NCI-H2171 treated with DMSO at 0.1 percent for 48 hours (cell line): ENCODE measurements at regions not wholly inside any gene's neighbourhood (a gene's known extent, or its start where the extent isn't known, plus 50 kb on each side); places are given as distances from the start of the nearest gene placed in this dataset.
"Not testable (repeated sequence)": the region's sequence is repeated elsewhere in the genome, so short reads cannot be mapped to it uniquely, and the experiment has no call there.

Source experiments
- DNase-seq: peaks from one replicate; lab custom pipeline; 2025; lab: John Stamatoyannopoulos, UW

DNA sequence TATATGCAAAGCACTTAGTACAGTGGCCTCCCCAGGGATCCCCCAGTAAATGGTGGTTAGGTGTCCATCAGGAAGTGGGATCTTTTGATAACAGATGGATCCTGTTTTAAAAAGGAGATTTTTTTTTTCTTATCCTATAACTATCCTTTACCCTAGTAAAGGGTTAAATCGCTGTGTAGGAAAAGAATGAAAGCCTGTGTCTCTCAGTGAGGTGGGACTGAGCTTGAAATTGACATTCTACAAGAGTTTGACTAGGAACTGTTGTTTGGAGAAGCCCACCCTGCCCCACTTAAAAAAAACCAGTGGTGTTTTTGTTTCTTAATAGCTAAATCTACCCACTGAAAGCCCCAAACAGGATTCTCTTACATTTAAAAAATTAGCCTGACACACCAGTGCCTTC, 112.2 kb upstream of the EGLN3 start:
- no peak for DNase-seq

DNA sequence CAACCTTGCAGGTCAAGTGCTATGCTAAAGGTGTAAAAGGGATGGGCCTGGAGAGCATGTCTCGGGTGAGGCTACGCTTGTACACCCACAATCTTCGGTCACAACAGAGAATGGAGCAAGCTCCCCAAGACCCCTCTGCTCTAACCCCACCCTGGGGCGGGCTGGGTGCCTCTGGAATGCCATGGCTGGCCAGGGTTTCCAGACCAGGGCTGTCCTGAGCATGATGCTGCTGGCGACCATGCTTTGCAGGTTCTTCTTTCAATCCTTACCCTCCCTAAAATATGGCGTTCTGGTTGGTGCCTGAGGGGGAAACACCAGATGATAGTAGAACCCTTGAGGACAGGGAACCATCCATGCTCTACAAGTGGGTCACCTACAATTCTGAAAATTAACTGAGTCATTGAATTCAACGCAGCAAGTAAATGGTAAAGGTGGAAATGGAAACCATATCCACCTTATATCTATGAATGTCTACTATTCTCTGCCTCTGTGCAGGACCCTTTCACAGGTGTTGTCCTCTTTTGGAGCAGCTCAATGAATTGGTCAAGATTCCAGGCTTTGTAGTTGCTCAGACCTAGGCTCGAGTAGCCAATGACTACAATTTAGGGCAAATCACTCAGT, 111.6 kb upstream of the EGLN3 start:
- DNase-seq: no peak

DNA sequence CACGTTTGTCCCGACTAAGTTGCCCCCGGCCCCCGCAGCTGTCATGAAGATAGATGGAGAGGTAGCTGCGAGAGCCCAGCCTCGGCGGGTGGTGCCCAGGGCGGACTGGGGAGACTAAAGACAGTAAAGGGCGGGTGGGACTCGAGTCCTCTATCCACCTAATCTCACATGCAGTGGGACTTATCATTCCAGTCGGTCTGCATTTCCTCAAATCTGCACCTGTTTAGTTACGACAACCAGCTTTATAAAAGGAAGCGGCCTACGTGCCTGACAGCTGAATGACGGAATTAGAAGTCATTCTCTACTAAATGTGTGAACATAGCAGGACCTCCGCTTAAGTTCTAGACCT, 109.8 kb upstream of the EGLN3 start:
- no peak for DNase-seq

DNA sequence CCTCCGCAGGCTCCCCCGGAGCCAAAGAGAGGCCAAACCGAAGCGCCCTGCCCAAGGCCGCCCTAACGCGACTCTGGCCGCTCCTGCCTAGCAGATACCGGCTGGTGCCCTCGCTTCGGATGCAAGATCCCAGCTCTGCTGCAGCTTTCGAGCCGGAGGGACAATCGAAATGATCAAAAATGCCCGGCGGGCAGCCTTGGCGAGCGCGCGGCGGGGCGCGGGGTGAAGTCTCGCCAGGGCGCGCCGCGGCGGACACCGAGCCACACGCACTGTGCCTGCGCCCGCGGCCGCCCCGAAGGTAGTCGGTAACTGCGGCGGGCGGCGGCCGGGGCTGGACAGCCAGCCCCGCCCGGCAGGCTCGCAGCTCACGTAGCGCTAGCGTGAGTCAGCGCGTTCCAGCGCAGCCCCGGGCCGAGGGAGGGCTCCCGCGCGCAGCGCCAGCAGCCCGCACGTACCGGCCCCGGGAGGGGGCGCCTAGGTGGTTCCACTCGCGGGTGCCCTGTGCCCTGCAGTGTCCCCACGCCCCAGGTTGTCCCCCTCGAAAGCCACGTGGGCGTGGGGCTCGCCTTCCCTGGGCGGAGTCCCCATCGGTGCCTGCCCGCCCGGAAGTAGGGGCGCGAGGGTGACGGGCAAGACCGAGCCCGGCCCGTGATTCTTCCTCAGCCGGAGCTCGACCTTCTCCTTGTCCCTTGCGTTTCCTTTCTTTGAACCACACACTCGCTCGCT, 109.2 kb upstream of the EGLN3 start:
- peak; percentile 32 for DNase-seq

DNA sequence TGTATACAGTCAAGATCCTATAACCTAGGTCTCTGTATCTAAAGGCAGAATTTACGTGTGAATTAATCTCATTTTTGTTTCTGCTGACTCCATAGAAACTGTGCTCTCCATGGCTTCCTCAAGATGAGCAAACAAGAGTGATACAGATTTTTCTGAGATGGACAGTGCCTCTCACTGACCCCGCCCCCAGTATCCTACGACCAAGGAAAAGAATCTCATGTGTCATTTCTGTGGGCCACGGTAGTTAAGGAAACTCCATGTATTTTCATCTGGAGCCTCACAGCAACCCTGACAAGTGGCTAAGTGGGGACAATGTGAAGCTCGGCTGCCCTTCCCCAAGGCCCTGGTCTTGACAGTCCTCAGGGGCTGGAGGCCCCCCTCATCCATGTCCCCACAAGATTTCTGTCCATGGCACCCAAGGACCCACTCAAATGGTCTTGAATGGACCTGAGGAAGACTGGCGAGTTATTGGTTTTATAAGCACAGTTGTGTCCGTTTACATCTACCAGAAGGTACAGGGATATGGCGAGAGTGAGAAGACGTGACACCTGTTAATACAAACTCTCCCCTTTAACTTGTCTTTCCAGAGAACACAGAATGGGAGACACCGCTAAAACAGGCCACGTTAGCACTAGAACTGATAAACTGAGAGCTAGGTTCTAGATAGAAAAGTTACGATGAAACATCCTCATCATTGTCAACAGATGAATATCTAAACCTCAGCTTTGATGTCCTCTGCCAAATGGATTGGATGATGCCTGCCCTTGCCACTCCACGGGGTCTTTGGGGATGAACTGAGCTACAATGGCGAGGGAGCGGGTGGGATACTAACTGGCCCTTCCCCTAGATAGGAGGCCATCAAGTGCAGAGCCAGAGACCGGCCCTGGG, 108.4 kb upstream of the EGLN3 start:
- DNase-seq: no peak

DNA sequence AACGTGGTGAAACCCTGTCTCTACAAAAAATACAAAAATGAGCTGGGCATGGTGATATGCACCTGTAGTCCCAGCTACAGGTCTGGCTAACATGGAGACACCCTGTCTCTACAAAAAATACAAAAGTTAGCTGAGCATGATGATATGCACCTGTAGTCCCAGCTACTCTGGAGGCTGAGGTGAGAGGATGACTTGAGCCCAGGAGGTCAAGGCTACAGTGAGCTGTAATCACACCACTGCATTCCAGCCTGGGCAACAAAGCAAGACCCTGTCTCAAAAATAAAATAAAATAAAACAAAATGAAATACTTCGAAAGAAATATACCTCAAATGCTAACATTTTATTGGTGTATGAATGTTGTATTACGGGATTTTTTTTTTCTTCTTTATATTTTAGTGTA, 107.6 kb upstream of the EGLN3 start:
- DNase-seq: no peak

DNA sequence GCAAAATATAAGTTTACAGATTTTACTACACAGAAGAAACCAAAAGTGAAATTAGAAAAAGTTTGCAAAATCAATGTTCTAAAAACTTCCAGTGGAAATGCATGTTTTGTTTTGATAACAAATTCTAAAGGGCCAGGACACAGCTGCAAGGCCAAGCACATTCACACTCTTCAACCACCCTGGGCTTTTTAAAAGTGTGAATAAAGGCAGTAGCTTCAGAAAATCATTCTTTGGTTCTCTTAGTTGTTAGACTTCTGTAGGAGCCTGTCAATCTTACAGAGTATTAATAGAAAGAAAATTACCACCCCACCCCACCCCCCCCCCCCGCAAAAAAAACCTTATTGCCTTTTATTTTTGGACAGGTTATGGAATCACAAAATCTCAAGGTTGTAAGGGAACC, 105.2 kb upstream of the EGLN3 start:
- no peak for DNase-seq

DNA sequence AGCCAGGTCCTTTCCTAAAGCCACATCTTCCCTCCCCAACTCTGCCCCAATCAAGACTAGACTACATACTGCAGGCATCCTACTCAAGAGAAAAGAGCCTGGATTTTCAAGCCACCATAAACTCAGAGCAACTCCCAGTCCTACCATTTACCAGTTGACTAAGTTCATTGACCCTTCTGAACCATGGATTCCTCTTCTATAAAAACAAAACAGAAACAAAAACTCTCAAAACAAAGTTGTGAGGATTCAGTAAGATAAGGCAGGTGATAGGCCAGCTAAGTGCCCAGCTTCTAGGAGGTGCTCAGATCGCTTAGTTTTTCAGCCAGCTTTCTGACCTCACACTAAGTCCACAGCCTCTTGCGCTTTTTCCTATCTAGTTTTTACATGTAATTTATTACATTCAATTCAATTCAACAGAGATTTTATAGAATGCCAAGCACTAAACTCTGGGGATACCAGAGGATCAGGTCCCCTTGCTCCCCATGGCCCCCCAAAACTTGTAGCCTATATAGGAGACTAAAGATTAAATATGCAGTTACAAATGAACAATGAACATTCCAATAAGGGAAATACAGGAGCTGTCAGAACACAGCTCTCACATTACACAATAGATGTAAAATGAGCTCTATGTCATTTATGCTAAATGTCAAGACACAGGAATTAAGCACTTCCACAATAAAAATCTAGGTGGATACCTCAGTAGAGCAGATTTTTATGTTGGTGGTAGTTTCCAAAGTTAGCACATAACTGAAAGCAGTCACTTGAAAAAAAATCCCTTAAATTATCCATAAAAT, 104.5 kb upstream of the EGLN3 start:
- no peak for DNase-seq

DNA sequence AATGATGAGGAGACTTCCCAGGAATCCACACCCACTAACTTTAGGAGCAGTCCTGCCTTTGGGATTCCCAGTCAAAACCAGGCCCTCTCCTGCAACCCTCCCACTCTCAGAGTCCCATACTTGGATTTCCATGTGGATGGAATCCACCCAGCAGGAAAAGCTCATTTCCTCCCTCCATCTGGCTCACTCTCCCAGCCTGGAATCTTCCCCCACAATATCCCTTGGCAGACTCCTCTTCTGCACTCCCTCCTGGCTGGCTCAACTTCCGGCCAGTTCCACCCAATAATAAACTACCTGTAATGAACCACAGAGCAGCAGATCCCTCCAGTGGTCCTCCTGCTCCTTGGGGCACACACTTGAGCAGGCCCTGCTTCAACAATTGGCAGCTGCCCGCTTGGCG, 102.8 kb upstream of the EGLN3 start:
- DNase-seq: no peak

DNA sequence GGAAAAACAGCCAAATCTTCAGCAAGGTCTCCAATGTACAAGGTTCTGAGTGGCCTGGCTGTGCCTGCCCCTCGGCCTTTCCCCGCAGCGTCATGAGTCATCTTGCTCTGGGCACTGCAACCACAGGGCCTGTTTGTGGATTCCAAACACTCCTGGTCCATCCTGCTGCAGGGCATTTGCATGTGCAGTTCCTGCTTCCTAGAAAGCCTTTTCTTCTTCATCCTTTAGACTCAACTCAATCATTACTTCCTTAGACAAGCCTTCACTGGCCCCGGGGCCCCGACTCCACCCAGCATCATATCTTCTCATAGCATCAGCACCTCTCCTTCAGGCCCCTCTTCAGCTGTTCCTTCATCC, 101.8 kb upstream of the EGLN3 start:
- no peak for DNase-seq

DNA sequence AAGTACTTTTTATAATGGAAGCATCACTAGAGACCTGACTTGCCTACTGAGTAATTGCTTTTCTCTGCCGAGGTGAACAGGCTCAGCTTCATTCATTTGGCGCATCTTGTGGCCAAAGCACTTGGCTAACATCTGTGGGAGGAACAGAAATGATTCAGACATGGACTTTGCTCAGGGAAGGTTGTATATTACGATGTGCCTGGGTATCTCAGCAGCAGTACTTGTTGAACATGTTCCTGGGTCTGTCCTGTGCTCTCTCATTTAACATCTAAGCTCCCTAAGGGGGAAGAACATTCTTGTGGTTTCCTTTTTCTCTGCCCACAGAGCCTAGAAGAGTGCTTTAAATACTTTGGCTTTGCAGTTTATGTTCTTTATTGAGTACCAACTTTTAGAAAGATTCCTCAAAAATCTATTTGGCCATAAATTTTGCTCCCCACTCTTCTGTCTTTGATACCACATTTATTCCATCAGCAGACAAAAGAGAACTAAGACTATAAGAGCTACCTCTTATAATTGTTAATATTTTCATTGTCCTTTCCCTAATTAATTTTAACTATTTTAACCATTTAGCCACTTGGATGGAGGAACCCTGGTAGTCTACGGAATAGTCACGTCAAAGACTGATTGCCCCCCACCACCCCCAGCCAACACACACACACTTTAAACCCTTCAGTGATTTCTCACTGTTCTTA, 101.2 kb upstream of the EGLN3 start:
- DNase-seq: no peak

DNA sequence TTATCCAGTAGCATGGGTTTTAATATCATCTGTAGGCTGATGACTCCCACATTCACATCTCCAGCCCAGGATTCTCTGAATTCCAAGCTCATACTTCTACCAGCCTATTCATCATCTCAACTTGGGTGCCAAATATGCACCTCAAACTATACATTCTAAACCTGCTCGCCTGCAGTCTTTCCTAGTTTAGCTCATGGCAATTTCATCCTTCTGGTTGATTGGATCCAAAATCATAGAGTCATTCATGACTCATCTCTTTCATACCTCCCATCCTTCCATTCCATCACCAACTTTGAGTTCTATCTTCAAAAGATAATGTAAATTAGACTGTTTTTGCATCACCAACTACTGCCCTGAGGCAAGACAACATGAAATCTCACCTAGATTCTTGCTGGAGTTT, 99.7 kb upstream of the EGLN3 start:
- DNase-seq: no peak

DNA sequence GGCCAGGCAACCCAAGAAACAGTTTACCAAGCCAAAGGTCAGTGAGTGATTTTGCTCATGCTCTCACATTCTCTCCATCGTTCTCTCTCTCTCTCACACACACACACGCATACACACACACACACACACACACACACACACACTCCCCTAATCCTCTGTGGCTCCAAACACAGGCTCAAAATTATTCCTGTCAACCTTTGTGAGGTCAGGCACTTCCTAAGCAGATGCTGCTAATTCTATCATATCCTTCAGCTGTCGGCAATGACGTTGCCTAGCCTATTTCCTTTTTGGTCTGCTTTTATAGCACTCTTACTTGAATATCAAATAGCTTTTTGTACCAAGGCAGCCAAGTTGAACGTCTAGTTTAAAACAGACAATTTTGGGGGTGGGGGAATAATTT, 98.9 kb upstream of the EGLN3 start:
- DNase-seq: no peak

DNA sequence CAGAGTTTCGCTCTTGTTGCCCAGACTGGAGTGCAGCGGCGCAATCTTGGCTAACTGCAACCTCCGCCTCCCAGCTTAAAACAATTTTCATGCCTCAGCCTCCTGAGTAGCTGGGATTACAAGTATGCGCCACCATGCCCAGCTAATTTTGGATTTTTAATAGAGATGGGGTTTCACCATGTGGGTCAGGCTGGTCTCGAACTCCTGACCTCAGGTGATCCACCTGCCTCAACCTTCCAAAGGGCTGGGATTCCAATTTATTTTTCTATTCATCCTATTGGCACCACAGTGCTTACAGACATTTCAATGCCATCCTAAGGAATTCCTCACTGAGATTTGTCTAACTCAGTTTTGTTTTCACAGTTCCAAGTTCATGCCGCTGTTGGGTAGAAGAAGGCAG, 98.3 kb upstream of the EGLN3 start:
- not testable (repeated sequence) for DNase-seq

DNA sequence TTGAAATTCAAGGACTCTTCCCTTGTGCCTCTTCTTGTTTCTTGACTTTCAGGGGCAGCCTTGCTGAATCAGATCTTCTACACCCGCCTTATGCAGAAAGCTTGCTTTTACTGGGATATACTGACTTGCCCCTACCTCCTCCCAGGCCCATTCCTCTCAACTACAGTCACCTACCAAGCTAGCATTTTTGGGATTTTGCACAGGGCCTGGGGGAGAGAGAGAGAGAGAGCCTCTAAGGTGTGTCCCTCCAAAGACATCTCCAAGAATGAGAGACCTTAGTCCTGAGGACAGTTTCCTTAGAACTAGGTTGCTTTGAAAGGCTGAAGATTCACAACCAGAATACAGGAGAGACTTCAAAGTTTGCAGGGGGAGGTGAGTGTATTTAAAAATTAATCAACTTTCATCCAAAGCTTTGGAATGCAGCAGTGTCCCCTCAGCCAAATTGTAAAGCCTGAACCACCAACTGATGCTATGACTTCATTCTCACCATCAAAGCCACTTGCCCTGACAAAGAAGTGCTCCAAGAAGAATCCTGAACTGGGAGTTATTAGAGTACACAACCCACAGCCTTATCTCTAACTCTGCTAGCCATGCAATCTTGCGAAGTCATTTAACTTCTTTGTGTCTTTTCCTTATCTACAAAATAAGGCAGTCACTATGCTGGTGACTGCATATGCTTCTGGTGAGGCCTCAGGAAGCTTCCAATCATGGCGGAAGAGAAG, 96.1 kb upstream of the EGLN3 start:
- no peak for DNase-seq

DNA sequence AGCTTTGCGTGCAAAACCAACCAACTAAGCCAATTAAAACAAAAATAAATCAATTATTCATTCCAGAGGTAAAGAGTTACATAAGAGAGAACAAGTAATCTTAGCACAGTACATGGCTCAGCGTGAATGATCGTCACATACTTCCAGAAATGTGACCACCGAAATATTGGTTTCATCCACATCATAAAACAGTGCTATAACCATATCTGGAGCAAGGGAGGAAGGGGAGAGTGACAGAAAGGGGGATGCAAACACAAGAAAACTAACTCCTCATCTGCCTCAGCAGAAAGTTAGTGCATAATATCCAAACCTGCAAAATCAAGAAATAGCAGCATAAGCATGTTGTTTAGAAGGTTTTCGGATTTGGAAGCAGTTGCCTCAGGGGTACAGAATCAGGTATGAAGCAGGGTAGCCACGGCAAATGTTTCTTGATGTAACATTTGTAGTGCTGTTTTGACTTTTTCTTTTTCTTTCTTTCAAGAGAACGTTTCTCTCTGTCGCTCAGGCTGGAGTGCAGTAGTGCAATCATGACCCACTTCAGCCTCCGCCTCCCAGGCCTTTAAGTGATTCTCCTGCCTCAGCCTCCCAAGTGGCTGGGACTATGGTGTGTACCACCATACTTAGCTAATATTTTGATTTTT, 93.9 kb upstream of the EGLN3 start:
- DNase-seq: no peak

DNA sequence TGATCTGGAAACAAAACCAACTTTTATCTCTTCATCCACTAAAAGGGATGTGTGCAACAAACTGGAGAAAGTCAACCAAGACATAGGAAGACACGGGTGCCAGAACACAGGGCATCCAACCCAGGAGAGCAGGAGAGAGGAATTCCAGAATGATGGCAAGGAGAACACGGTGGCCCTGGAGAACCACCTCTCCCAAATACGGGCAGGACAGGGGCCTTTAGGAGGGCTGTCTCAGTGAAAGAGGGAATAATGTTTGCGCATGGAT, 93.4 kb upstream of the EGLN3 start:
- no peak for DNase-seq

DNA sequence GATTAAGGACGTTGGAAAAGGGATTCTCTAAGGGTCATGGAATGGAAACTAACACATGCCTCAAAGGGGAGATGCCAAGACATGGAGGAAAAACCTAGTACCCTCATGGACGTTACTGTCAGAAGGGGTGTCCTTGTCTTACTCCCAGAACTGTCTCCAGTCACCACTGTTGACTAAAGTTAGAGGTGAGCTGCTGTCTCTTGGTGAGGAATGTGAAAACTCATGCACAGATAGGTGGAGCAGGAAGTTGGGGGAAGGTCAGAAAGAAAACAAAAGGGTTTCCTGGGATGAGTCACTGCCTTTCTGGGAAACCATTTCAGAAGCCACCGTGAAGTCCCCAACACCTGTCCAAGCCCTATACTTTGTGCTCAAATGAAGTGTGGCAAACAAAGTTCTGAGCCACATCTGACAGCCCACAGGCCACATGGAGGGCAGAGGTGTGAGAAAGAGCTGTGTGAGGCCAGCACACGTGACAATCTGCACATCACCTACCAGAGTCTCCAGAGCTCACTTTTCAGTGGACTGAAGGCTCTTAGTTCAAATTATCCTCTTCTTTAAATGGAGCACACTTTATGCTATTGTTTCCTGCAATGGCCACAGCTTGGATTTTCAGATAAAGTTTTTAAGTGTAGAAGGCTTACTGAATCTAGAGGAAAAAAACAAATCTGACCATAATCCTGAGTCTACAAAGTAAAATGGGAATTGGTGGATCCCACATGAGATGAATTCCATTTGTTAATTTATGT, 92.9 kb upstream of the EGLN3 start:
- DNase-seq: no peak

DNA sequence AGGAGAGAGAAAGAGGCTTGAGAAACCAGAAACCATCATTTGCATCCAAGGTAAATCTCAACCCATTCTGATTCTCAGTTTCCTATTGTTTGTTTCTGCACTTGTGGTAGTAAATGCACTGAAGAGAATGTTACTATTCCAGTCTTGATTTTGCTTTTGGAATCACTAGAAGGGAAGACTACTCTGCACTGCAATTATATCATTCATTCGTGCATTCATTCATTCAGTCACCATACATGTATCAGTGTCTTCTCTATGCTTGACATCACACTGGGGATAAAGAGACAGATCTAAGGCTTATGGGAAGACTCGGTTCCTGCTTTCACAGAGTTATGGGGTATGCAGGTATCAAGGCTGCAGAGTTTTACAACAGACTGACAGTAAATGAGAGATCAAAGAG, 90.3 kb upstream of the EGLN3 start:
- DNase-seq: no peak

DNA sequence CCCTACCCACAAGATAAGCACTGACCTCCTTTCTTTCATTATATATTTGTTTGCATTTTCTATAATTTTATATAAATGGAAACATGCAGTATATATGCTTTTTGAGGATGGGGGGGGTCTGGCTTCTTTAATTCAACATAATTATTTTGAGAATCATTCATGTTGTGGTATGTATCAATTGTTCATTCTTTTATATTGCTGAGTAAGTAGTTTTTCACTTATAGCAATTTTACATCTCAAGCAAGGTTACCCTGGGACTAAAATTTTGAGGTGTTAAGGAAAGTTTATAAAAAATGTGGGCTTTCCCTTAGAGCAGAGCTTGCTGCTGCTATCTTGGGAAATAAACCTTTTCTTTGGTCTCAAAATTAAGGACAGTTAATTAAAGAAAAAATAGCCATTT, 89.9 kb upstream of the EGLN3 start:
- no peak for DNase-seq
